Stimulated activated CD8-positive, alpha-beta memory T cell treated with anti-CD3 and anti-CD28 coated beads, Interleukin-7, amount 100 ng/mL, for 48 hours (primary cell): ENCODE measurements at regions not wholly inside any gene's neighbourhood (a gene's known extent, or its start where the extent isn't known, plus 50 kb on each side); places are given as distances from the start of the nearest gene placed in this dataset.

Experiments used
- DNase-seq, 2 donors: peaks; one replicate each; pipeline ENCODE4 v3.0.0-alpha.2; 2020; ENCODE audit warnings: low read depth in 1 of 2; ENCODE audit errors: extremely low read depth in 1 of 2

GRCh38 chr4:140250989-140251552, 97.1 kb upstream of the MAML3 start:
- no peak for DNase-seq

GRCh38 chr4:140249351-140249750, 95.4 kb upstream of the MAML3 start:
- no peak for DNase-seq

- no peak for DNase-seq
Observed at GRCh38 chr4:140247237-140247636, 93.3 kb upstream of the MAML3 start.

- no peak for DNase-seq
Observed at GRCh38 chr4:140246216-140246615, 92.2 kb upstream of the MAML3 start.

- DNase-seq, result no peak
Observed at GRCh38 chr4:140244328-140244727, 90.3 kb upstream of the MAML3 start.

GRCh38 chr4:140243278-140243753, 89.3 kb upstream of the MAML3 start:
- no peak for DNase-seq

GRCh38 chr4:140242357-140243277, 88.6 kb upstream of the MAML3 start:
- DNase-seq, result no peak

GRCh38 chr4:140240237-140240636, 86.3 kb upstream of the MAML3 start:
- no peak for DNase-seq

GRCh38 chr4:140239311-140239710, 85.3 kb upstream of the MAML3 start:
- DNase-seq, result no peak

- no peak for DNase-seq
Observed at GRCh38 chr4:140238351-140239056, 84.5 kb upstream of the MAML3 start.

- DNase-seq, result no peak
Observed at GRCh38 chr4:140237616-140238350, 83.8 kb upstream of the MAML3 start.

GRCh38 chr4:140236654-140237169, 82.7 kb upstream of the MAML3 start:
- no peak for DNase-seq

- DNase-seq, result no peak
Observed at GRCh38 chr4:140234697-140235060, 80.7 kb upstream of the MAML3 start.

GRCh38 chr4:140233791-140234696, 80.1 kb upstream of the MAML3 start:
- DNase-seq, result no peak

GRCh38 chr4:140229881-140230280, 75.9 kb upstream of the MAML3 start:
- DNase-seq, result no peak

- DNase-seq, result no peak
Observed at GRCh38 chr4:140227286-140227685, 73.3 kb upstream of the MAML3 start.

GRCh38 chr4:140223056-140223810, 69.2 kb upstream of the MAML3 start:
- no peak for DNase-seq

GRCh38 chr4:140222171-140222570, 68.2 kb upstream of the MAML3 start:
- DNase-seq, result no peak

GRCh38 chr4:140220058-140220457, 66.1 kb upstream of the MAML3 start:
- no peak for DNase-seq
